HEK293T (cell line): ENCODE measurements at regions not wholly inside any gene's neighbourhood (a gene's known extent, or its start where the extent isn't known, plus 50 kb on each side); places are given as distances from the start of the nearest gene placed in this dataset.

Experiments used
- BHLHE40 ChIP-seq: fragments of 450-650 bp; IDR thresholded peaks from 2 replicates; pipeline ENCODE4 v1.6.1; 2016; ENCODE audit warnings: mild to moderate bottlenecking, moderate library complexity, borderline replicate concordance
- FOXA1 ChIP-seq: fragments of 450-650 bp; IDR thresholded peaks from 2 replicates; pipeline ENCODE4 v1.6.1; 2016; ENCODE audit warnings: mild to moderate bottlenecking
- HDGF ChIP-seq: fragments of 450-650 bp; IDR thresholded peaks from 2 replicates; pipeline ENCODE4 v1.6.1; 2017; ENCODE audit warnings: antibody characterized with exemption, borderline replicate concordance
- LEF1 ChIP-seq: fragments of 450-650 bp; IDR thresholded peaks from 2 replicates; pipeline ENCODE4 v1.6.1; 2017; ENCODE audit warnings: mild to moderate bottlenecking, borderline replicate concordance
- SP1 ChIP-seq: fragments of 450-650 bp; IDR thresholded peaks from 2 replicates; pipeline ENCODE4 v1.6.1; 2017

DNA sequence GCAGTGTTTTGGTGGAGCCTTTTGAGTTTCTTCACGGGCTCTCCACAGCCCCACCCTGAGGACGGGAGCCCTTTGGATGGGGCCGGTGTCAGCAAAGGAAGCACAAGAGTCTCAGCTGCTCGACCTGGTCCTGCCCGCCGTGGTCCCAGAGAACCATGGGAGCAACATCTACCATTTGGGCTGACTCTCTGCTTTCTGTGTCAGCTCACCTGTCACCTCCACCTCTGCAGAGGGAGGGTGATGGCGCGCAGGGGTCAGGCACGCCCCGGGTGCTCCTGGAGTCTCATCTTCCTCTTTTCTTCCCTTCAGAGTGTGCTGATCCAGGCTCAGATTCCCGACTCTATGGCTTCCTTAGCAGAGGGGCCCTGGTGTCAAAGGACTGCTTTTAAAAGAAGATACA, 171.7 kb downstream of the LAT start:
- no peak for TF ChIP-seq LEF1
- TF ChIP-seq FOXA1: no peak
- no peak for TF ChIP-seq HDGF
- TF ChIP-seq SP1: no peak
- no peak for TF ChIP-seq BHLHE40
